ENCODE measurements at regions not wholly inside any gene's neighbourhood (a gene's known extent, or its start where the extent isn't known, plus 50 kb on each side); places are given as distances from the start of the nearest gene placed in this dataset.

DNA sequence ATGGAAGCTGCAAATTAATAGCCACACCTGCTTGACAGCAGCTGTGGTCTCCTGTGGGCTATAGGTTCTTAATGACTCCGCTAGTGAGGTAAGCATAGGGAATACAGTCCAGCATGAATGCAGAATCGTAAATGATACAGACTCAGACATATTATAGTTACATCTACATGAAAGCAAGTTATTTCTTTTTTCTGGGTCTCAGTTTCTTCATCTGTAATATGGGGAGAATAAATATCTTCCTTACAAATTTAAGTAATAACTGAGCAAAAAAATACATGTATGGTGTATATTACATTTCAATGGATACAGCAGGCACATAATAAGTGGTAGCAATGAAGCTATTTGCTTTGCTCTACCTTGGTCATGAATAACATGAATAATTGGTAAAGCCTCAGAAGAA, 245.9 kb upstream of the RHOBTB1 start:
- DNase-seq (ENCODE audit: low spot score), result no peak
- Mint-ChIP-seq H3K9me3 (peaks cover 3% of the 10 kb centered on the region), H3K36me3 (ENCODE audit: low read depth) (no peaks in the 10 kb centered on the region), H3K4me3 (no peak overlapping the region), H3K4me1 (ENCODE audit: low read depth) (no peaks in the 10 kb centered on the region), H3K27ac (no peak overlapping the region), H3K27me3 (ENCODE audit: insufficient read depth) (peaks cover 2% of the 10 kb centered on the region)
- intact Hi-C loops (cut with micrococcal nuclease), result loop anchor here (2.0 kb wide), 1 partner anchor 373 kb away; no protein-coding TSS in a partner anchor

DNA sequence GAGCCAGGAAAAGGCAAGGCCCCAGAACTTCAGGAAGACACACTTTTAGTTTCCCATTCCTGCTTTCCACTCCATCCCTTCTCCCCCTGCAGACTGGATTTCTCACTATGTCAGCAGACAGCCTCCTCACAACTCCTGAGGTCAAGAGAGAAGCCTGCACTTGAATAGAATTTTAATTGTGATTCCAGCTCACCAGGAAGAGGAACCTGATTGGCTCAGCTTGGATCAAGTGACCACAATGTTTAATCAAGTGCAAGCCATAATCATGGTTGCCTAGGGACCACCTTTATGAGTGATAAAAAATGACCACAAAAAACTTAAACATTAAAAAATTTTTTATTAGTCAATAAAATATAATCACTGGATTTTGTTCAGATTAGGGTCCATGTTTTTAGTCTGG, 244.7 kb upstream of the RHOBTB1 start:
- H3K4me1 Mint-ChIP-seq (ENCODE audit: low read depth), result no peaks in the 10 kb centered on the region
- intact Hi-C loops (cut with micrococcal nuclease), result no loop called here
- no peak for DNase-seq (ENCODE audit: low spot score)
- H3K9me3 Mint-ChIP-seq, result peaks cover 3% of the 10 kb centered on the region
- no peak overlapping the region for H3K27ac Mint-ChIP-seq
- peaks cover 2% of the 10 kb centered on the region for H3K27me3 Mint-ChIP-seq (ENCODE audit: insufficient read depth)
- H3K4me3 Mint-ChIP-seq, result no peak overlapping the region
- H3K36me3 Mint-ChIP-seq (ENCODE audit: low read depth), result no peaks in the 10 kb centered on the region

DNA sequence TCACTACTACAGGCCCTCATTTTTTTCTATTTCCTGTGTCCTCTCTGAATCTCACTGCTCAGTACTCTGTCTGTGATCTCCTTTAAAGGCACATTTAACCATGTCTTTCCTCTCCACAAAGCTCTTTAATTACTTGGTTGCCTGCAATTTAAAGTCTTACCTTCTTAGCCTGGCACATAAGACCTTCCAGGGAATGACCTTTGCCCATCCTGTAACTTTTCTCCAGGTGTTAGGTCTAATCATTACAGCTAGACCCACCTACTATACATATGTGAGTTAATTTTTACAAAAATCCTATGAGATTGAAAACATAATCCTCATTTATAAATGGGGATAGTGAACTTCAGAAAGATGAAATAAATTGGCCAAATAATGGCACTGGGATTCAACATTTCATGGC, 244.1 kb upstream of the RHOBTB1 start:
- peaks cover under 1% of the 10 kb centered on the region for H3K9me3 Mint-ChIP-seq
- H3K4me3 Mint-ChIP-seq, result no peak overlapping the region
- intact Hi-C loops (cut with micrococcal nuclease), result no loop called here
- no peak overlapping the region for H3K27ac Mint-ChIP-seq
- H3K36me3 Mint-ChIP-seq (ENCODE audit: low read depth), result no peaks in the 10 kb centered on the region
- DNase-seq (ENCODE audit: low spot score), result no peak
- H3K27me3 Mint-ChIP-seq (ENCODE audit: insufficient read depth), result peaks cover 2% of the 10 kb centered on the region
- H3K4me1 Mint-ChIP-seq (ENCODE audit: low read depth), result no peaks in the 10 kb centered on the region

- H3K4me1 Mint-ChIP-seq (ENCODE audit: low read depth), result no peaks in the 10 kb centered on the region
- DNase-seq (ENCODE audit: low spot score), result no peak
- intact Hi-C loops (cut with micrococcal nuclease), result no loop called here
- no peaks in the 10 kb centered on the region for H3K36me3 Mint-ChIP-seq (ENCODE audit: low read depth)
- no peak overlapping the region for H3K27ac Mint-ChIP-seq
- H3K9me3 Mint-ChIP-seq, result no peaks in the 10 kb centered on the region
- peaks cover 2% of the 10 kb centered on the region for H3K27me3 Mint-ChIP-seq (ENCODE audit: insufficient read depth)
- no peak overlapping the region for H3K4me3 Mint-ChIP-seq
These were observed 243.6 kb upstream of the RHOBTB1 start for GRCh38 chr10:61187601-61188000.

DNA sequence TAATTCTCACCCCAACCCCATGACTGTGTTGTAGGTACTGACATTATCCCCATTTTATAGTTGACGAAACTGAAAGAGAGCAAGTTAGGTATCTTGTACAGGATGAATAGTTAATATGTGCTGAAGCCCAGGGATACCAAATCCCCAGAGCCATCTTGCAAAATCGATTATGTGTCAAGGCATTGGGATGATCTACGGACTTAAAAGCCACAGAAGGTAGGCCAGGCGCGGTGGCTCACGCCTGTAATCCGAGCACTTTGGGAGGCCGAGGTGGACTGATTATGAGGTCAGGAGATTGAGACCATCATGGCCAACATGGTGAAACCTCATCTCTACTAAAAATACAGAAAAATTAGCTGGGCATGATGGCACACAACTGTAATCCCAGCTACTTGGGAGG, 242.4 kb upstream of the RHOBTB1 start:
- Mint-ChIP-seq H3K27me3 (ENCODE audit: insufficient read depth) (peaks cover 2% of the 10 kb centered on the region), H3K36me3 (ENCODE audit: low read depth) (no peaks in the 10 kb centered on the region), H3K27ac (no peak overlapping the region), H3K9me3 (no peaks in the 10 kb centered on the region), H3K4me3 (no peak overlapping the region), H3K4me1 (ENCODE audit: low read depth) (no peaks in the 10 kb centered on the region)
- no peak for DNase-seq (ENCODE audit: low spot score)
- intact Hi-C loops (cut with micrococcal nuclease), result no loop called here

GRCh38 chr10:61184429-61184828, 240.4 kb upstream of the RHOBTB1 start:
- H3K36me3 Mint-ChIP-seq (ENCODE audit: low read depth), result no peaks in the 10 kb centered on the region
- no peaks in the 10 kb centered on the region for H3K4me1 Mint-ChIP-seq (ENCODE audit: low read depth)
- no peak overlapping the region for H3K27ac Mint-ChIP-seq
- H3K4me3 Mint-ChIP-seq, result no peak overlapping the region
- DNase-seq (ENCODE audit: low spot score), result no peak
- intact Hi-C loops (cut with micrococcal nuclease), result loop anchor here (5.0 kb wide), 1 partner anchor 667 kb away; no protein-coding TSS in a partner anchor
- peaks cover 2% of the 10 kb centered on the region for H3K27me3 Mint-ChIP-seq (ENCODE audit: insufficient read depth)
- H3K9me3 Mint-ChIP-seq, result no peaks in the 10 kb centered on the region

GRCh38 chr10:61183967-61184366, 240.0 kb upstream of the RHOBTB1 start:
- intact Hi-C loops (cut with micrococcal nuclease), result loop anchor here (5.0 kb wide), 1 partner anchor 667 kb away; no protein-coding TSS in a partner anchor
- no peaks in the 10 kb centered on the region for H3K4me1 Mint-ChIP-seq (ENCODE audit: low read depth)
- H3K36me3 Mint-ChIP-seq (ENCODE audit: low read depth), result no peaks in the 10 kb centered on the region
- H3K27ac Mint-ChIP-seq, result no peak overlapping the region
- no peak for DNase-seq (ENCODE audit: low spot score)
- H3K9me3 Mint-ChIP-seq, result no peaks in the 10 kb centered on the region
- H3K4me3 Mint-ChIP-seq, result no peak overlapping the region
- H3K27me3 Mint-ChIP-seq (ENCODE audit: insufficient read depth), result peaks cover 2% of the 10 kb centered on the region

GRCh38 chr10:61181832-61182231, 237.8 kb upstream of the RHOBTB1 start:
- peaks cover 2% of the 10 kb centered on the region for H3K27me3 Mint-ChIP-seq (ENCODE audit: insufficient read depth)

DNA sequence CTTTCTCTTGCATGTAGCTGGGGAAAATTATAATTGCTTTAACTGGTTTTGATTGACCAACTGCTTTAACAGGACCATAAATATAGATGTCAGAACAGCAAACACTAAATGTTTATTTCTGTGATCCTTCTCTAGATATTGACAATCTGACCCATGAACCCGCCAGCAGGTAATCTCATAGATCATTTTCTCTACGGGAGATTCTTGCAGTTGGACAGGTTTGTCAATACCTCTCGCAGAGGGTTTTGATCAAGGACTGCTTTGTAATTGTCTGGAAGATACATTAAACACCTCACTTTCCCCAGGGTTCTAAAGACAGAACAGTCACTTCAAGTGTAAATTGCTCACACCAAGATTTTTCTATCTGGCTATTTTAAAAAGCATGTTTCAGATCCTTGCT, 235.8 kb upstream of the RHOBTB1 start:
- H3K4me1 Mint-ChIP-seq (ENCODE audit: low read depth), result no peaks in the 10 kb centered on the region
- H3K27me3 Mint-ChIP-seq (ENCODE audit: insufficient read depth), result no peaks in the 10 kb centered on the region
- H3K9me3 Mint-ChIP-seq, result no peaks in the 10 kb centered on the region
- intact Hi-C loops (cut with micrococcal nuclease), result loop anchor here (5.0 kb wide), 1 partner anchor 662 kb away; no protein-coding TSS in a partner anchor
- H3K36me3 Mint-ChIP-seq (ENCODE audit: low read depth), result no peaks in the 10 kb centered on the region
- H3K4me3 Mint-ChIP-seq, result no peak overlapping the region
- no peak overlapping the region for H3K27ac Mint-ChIP-seq
- DNase-seq (ENCODE audit: low spot score), result no peak

More at GRCh38 chr10:61181832-61182231, 237.8 kb upstream of the RHOBTB1 start:
- no peaks in the 10 kb centered on the region for H3K4me1 Mint-ChIP-seq (ENCODE audit: low read depth)
- H3K4me3 Mint-ChIP-seq, result no peak overlapping the region
- no peak for DNase-seq (ENCODE audit: low spot score)
- no peak overlapping the region for H3K27ac Mint-ChIP-seq
- no peaks in the 10 kb centered on the region for H3K9me3 Mint-ChIP-seq
- intact Hi-C loops (cut with micrococcal nuclease), result loop anchor here (5.0 kb wide), 1 partner anchor 665 kb away; no protein-coding TSS in a partner anchor
- H3K36me3 Mint-ChIP-seq (ENCODE audit: low read depth), result no peaks in the 10 kb centered on the region

GRCh38 chr10:61176424-61176823, 232.4 kb upstream of the RHOBTB1 start:
- Mint-ChIP-seq H3K9me3 (no peaks in the 10 kb centered on the region), H3K27ac (no peak overlapping the region)

DNA sequence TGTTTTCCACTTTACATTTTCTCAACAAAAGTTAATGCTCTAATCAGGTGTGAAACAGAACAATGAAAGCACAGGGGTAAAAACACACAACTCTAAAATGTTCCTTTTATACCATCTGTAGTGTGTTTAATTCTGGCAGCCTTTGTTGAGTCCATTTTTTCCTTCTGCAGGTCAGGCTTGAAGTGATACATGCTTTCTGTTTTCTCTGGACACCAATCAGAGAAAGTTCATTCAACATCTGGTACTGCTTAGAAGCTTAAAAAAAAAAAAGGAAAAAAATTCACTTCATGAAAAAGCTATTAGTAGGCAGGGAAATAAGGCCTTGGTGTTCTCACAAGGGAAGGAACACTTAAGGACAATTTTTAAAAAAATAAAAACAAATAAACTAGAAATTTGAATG, 231.3 kb upstream of the RHOBTB1 start:
- intact Hi-C loops (cut with micrococcal nuclease), result no loop called here
- peaks cover 2% of the 10 kb centered on the region for H3K27me3 Mint-ChIP-seq (ENCODE audit: insufficient read depth)
- no peaks in the 10 kb centered on the region for H3K36me3 Mint-ChIP-seq (ENCODE audit: low read depth)
- H3K27ac Mint-ChIP-seq, result no peak overlapping the region
- no peak for DNase-seq (ENCODE audit: low spot score)
- no peaks in the 10 kb centered on the region for H3K9me3 Mint-ChIP-seq
- no peaks in the 10 kb centered on the region for H3K4me1 Mint-ChIP-seq (ENCODE audit: low read depth)
- no peak overlapping the region for H3K4me3 Mint-ChIP-seq

More at GRCh38 chr10:61176424-61176823, 232.4 kb upstream of the RHOBTB1 start:
- Mint-ChIP-seq H3K27me3 (ENCODE audit: insufficient read depth) (no peaks in the 10 kb centered on the region), H3K4me1 (ENCODE audit: low read depth) (no peaks in the 10 kb centered on the region), H3K4me3 (no peak overlapping the region), H3K36me3 (ENCODE audit: low read depth) (no peaks in the 10 kb centered on the region)
- intact Hi-C loops (cut with micrococcal nuclease), result no loop called here
- no peak for DNase-seq (ENCODE audit: low spot score)

DNA sequence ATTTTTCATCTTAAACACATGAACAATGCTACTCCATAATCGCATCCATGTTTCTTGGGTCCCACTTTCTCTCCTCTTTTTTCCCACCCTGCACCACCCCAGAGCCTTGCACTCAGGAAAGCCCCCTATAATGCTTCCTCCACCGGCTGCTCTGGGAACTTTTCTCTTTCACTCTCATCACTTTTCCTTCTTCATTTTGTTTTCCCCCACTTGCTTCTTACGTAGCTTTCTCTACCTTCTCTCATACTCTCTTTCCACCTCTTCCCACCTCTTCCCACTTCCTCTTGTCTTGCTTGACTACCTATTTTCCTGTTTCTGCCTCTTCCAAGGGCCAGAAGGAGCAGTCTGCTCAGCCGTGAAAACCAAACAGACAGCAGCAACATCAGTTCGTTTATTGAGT, 229.5 kb upstream of the RHOBTB1 start:
- no peak for DNase-seq (ENCODE audit: low spot score)
- Mint-ChIP-seq H3K4me3 (no peak overlapping the region), H3K36me3 (ENCODE audit: low read depth) (no peaks in the 10 kb centered on the region), H3K9me3 (no peaks in the 10 kb centered on the region), H3K27ac (no peak overlapping the region), H3K4me1 (ENCODE audit: low read depth) (no peaks in the 10 kb centered on the region), H3K27me3 (ENCODE audit: insufficient read depth) (peaks cover 5% of the 10 kb centered on the region)
- intact Hi-C loops (cut with micrococcal nuclease), result no loop called here

GRCh38 chr10:61172182-61172926, 228.4 kb upstream of the RHOBTB1 start:
- no peaks in the 10 kb centered on the region for H3K9me3 Mint-ChIP-seq
- DNase-seq (ENCODE audit: low spot score), result no peak
- no peaks in the 10 kb centered on the region for H3K36me3 Mint-ChIP-seq (ENCODE audit: low read depth)
- no peak overlapping the region for H3K4me3 Mint-ChIP-seq
- H3K27me3 Mint-ChIP-seq (ENCODE audit: insufficient read depth), result peaks cover 7% of the 10 kb centered on the region
- intact Hi-C loops (cut with micrococcal nuclease), result no loop called here
- no peaks in the 10 kb centered on the region for H3K4me1 Mint-ChIP-seq (ENCODE audit: low read depth)
- H3K27ac Mint-ChIP-seq, result no peak overlapping the region
